Adrenal gland (tissue), 5 donors: ENCODE measurements at regions not wholly inside any gene's neighbourhood (a gene's known extent, or its start where the extent isn't known, plus 50 kb on each side); places are given as distances from the start of the nearest gene placed in this dataset.

Experiments
- CTCF ChIP-seq, 6 experiments: fragments of 450-650 bp in 4 of 6; fragments of 200-600 bp in 2 of 6; sonication (generic) in 1 of 6; IDR thresholded peaks; 1 replicate in 5 of 6; 2 replicates in 1 of 6; pipeline versions ENCODE4 v1.5.1 to v1.8.0; 2016 to 2021; ENCODE audit warnings: antibody characterized with exemption in 6 of 6, mild to moderate bottlenecking in 2 of 6, moderate library complexity in 1 of 6
- POLR2A ChIP-seq, 2 donors: fragments of 450-650 bp; IDR thresholded peaks; one replicate each; pipeline ENCODE4 v1.6.1; 2017; ENCODE audit warnings: antibody characterized with exemption in 2 of 2, mild to moderate bottlenecking in 2 of 2, moderate library complexity in 1 of 2
- donor health status: DM: no; HTN: no; CAD: no.

- TF ChIP-seq CTCF (IDR thresholded peaks at IDR 0.05): no peak
- no peak for TF ChIP-seq POLR2A (IDR thresholded peaks at IDR 0.05)
These were observed 243.0 kb upstream of the CDH18 start for GRCh38 chr5:20231040-20231439.
